ENCODE measurements at regions not wholly inside any gene's neighbourhood (a gene's known extent, or its start where the extent isn't known, plus 50 kb on each side); places are given as distances from the start of the nearest gene placed in this dataset.

- peaks cover 0 to 1% (median 0%) of the 10 kb centered on the region in 3 donors for H3K27me3 Mint-ChIP-seq (ENCODE audit: low read depth in 3 of 3)
- no peak overlapping the region for H3K4me3 Mint-ChIP-seq
- WGBS (ENCODE audit: insufficient coverage), result 17% methylated on average over 1 of the region's 1 CpG
- no peaks in the 10 kb centered on the region for H3K9me3 ChIP-seq (replicated peaks in 1 of 2; ENCODE audit: control insufficient read depth in 1 of 2, insufficient read depth in 1 of 2, low read length in 2 of 2)
- no peak overlapping the region for H3K27ac Mint-ChIP-seq
- H3K9me3 Mint-ChIP-seq, result peaks cover 4 to 11% (median 5%) of the 10 kb centered on the region in 7 donors
- H3K27me3 ChIP-seq (ENCODE audit: control insufficient read depth in 2 of 2, insufficient read depth in 2 of 2, low read length in 2 of 2), result no peaks in the 10 kb centered on the region
- H4K20me1 ChIP-seq (ENCODE audit: insufficient read depth, low read length), result no peaks in the 10 kb centered on the region
- no peak for DNase-seq
- no peak for TF ChIP-seq CTCF (IDR thresholded peaks at IDR 0.05)
- no peaks in the 10 kb centered on the region for H3K4me1 Mint-ChIP-seq
- H3K4me2 ChIP-seq (replicated peaks; ENCODE audit: extremely low read depth, low read length, poor library complexity, severe bottlenecking), result no peak overlapping the region
- no peak overlapping the region for H3K4me3 ChIP-seq (replicated peaks in 1 of 3; ENCODE audit: low read depth in 2 of 3, low read length in 3 of 3)
- H3K36me3 ChIP-seq (replicated peaks in 1 of 2; ENCODE audit: control insufficient read depth in 1 of 2, insufficient read depth in 2 of 2, low read length in 2 of 2), result no peaks in the 10 kb centered on the region
- no peaks in the 10 kb centered on the region for H3K4me1 ChIP-seq (ENCODE audit: control insufficient read depth in 1 of 2, insufficient read depth in 2 of 2, low read length in 2 of 2)
- no peak overlapping the region for H3K27ac ChIP-seq (ENCODE audit: low read depth in 1 of 2, low read length in 2 of 2)
- no peaks in the 10 kb centered on the region for H3K36me3 Mint-ChIP-seq
- no peaks in the 10 kb centered on the region for H3K79me2 ChIP-seq (ENCODE audit: insufficient read depth, low read length)
- intact Hi-C loops (cut with micrococcal nuclease), result no loop called here
- no peak overlapping the region for H2AFZ ChIP-seq (ENCODE audit: insufficient read depth, low read depth, low read length, poor library complexity, severe bottlenecking)
- H3K9ac ChIP-seq (ENCODE audit: insufficient read depth, low read length, poor library complexity, severe bottlenecking), result no peak overlapping the region
Observed at GRCh38 chr4:116618638-116619037, 466.7 kb downstream of the TRAM1L1 start.

GRCh38 chr4:116603096-116603495, 482.3 kb downstream of the TRAM1L1 start:
- intact Hi-C loops (cut with micrococcal nuclease), result no loop called here
- peaks cover 27 to 34% of the 10 kb centered on the region in 2 donors for H3K9me3 ChIP-seq (replicated peaks in 1 of 2; ENCODE audit: control insufficient read depth in 1 of 2, insufficient read depth in 1 of 2, low read length in 2 of 2)
- no peak for TF ChIP-seq CTCF (IDR thresholded peaks at IDR 0.05)
- no peaks in the 10 kb centered on the region for H3K36me3 Mint-ChIP-seq
- H3K27me3 ChIP-seq (ENCODE audit: control insufficient read depth in 2 of 2, insufficient read depth in 2 of 2, low read length in 2 of 2), result no peaks in the 10 kb centered on the region
- no peak overlapping the region for H3K4me3 ChIP-seq (replicated peaks in 1 of 3; ENCODE audit: low read depth in 2 of 3, low read length in 3 of 3)
- peaks cover 14 to 25% (median 18%) of the 10 kb centered on the region in 7 donors for H3K9me3 Mint-ChIP-seq
- H4K20me1 ChIP-seq (ENCODE audit: insufficient read depth, low read length), result no peaks in the 10 kb centered on the region
- H3K27ac Mint-ChIP-seq, result no peak overlapping the region
- no peak overlapping the region for H3K9ac ChIP-seq (ENCODE audit: insufficient read depth, low read length, poor library complexity, severe bottlenecking)
- no peak overlapping the region for H3K4me3 Mint-ChIP-seq
- no peak for DNase-seq
- no peak overlapping the region for H2AFZ ChIP-seq (ENCODE audit: insufficient read depth, low read depth, low read length, poor library complexity, severe bottlenecking)
- no peaks in the 10 kb centered on the region for H3K4me1 Mint-ChIP-seq
- H3K79me2 ChIP-seq (ENCODE audit: insufficient read depth, low read length), result no peaks in the 10 kb centered on the region
- no peak overlapping the region for H3K27ac ChIP-seq (ENCODE audit: low read depth in 1 of 2, low read length in 2 of 2)
- H3K4me1 ChIP-seq (ENCODE audit: control insufficient read depth in 1 of 2, insufficient read depth in 2 of 2, low read length in 2 of 2), result no peaks in the 10 kb centered on the region
- no peak overlapping the region for H3K4me2 ChIP-seq (replicated peaks; ENCODE audit: extremely low read depth, low read length, poor library complexity, severe bottlenecking)
- no peaks in the 10 kb centered on the region for H3K36me3 ChIP-seq (replicated peaks in 1 of 2; ENCODE audit: control insufficient read depth in 1 of 2, insufficient read depth in 2 of 2, low read length in 2 of 2)
- WGBS (ENCODE audit: insufficient coverage), result 50% methylated on average over 2 of the region's 2 CpGs
- no peaks in the 10 kb centered on the region for H3K27me3 Mint-ChIP-seq (ENCODE audit: low read depth in 3 of 3)

Data from CD14-positive monocyte (primary cell).